Ovary (tissue), 7 donors: ENCODE measurements at regions not wholly inside any gene's neighbourhood (a gene's known extent, or its start where the extent isn't known, plus 50 kb on each side); places are given as distances from the start of the nearest gene placed in this dataset.
A peak's percentile ranks its signal among the peaks of the same experiment; 100 is the strongest.

Experiments
- DNase-seq, 5 donors: peaks; one replicate each; pipeline ENCODE4 v3.0.0-alpha.2; 2019 to 2020
- H3K27ac ChIP-seq, 2 donors: fragments of 200-600 bp; one replicate each; pipeline versions ENCODE4 v1.5.1 to v1.8.0; 2019 to 2022
- H3K27me3 ChIP-seq: fragments of 200-600 bp; one replicate; pipeline ENCODE4 v1.8.0; 2022
- H3K36me3 ChIP-seq: fragments of 200-600 bp; sonication (generic); one replicate; pipeline ENCODE4 v1.5.1; 2019
- H3K4me1 ChIP-seq: one replicate; pipeline ENCODE4 v1.8.1; 2013; ENCODE audit warnings: mild to moderate bottlenecking, moderate library complexity; ENCODE audit not compliant: insufficient read depth
- H3K4me3 ChIP-seq: fragments of 200-600 bp; sonication (generic); one replicate; pipeline ENCODE4 v1.5.1; 2017
- H3K9me3 ChIP-seq, 2 donors: fragments of 200-600 bp in 1 of 2; sonication (generic) in 1 of 2; one replicate each; pipeline versions ENCODE4 v1.5.1 to v1.8.1; 2013 to 2019; ENCODE audit warnings: mild to moderate bottlenecking in 1 of 2, moderate library complexity in 1 of 2
- CTCF ChIP-seq, 3 donors: fragments of 450-650 bp in 2 of 3; fragments of 200-600 bp in 1 of 3; IDR thresholded peaks; one replicate each; pipeline versions ENCODE4 v1.5.1 to v1.8.0; 2016 to 2022; ENCODE audit warnings: antibody characterized with exemption in 3 of 3, mild to moderate bottlenecking in 1 of 3
- EP300 ChIP-seq: sonication (generic); formaldehyde crosslinking; IDR thresholded peaks from one replicate; pipeline ENCODE4 v1.6.1; 2017; ENCODE audit warnings: antibody characterized with exemption
- POLR2A ChIP-seq: fragments of 450-650 bp; IDR thresholded peaks from one replicate; pipeline ENCODE4 v1.6.1; 2017; ENCODE audit warnings: antibody characterized with exemption, mild to moderate bottlenecking, moderate library complexity
- WGBS, 3 donors: extraction: QIAGEN DNeasy Blood & Tissue Kit in 1 of 3; methylation state at CpG; one replicate each; pipeline versions ENCODE4 v1.1.5 to v1.1.7; 2013 to 2017; 5-methylcytosine and 5-hydroxymethylcytosine counted together
- intact Hi-C, 4 donors: fragments of 100-400 bp; cut with DNase I; formaldehyde crosslinking; loops; one replicate each; pipeline versions ENCODE4 v1.11.0 to v1.15.1; 2022 to 2023
- donor health status: DM: no; HTN: no; CAD: no; lungs with moderate emphysema.
- donor health status: DM: no; HTN: no; CAD: no.
- donor health status: Bipolar disorder and iron deficiency.
- donor health status: DM: no; HTN: no; CAD: no.
- donor health status: DM: yes; HTN: yes; CAD: no.

GRCh38 chr3:29143151-29143550 lies 137.7 kb upstream of the RBMS3 start:
- WGBS, 3 donors = 93 to 96% (median 94%) methylated on average over 3 of the region's 3 CpGs
- no peaks in the 10 kb centered on the region for H3K36me3 ChIP-seq
- TF ChIP-seq CTCF (IDR thresholded peaks at IDR 0.05) (no peak), EP300 (no peak), POLR2A (no peak)
- H3K4me3 ChIP-seq = no peak overlapping the region
- intact Hi-C loops = no loop called here
- H3K27me3 ChIP-seq = no peaks in the 10 kb centered on the region
- no peak overlapping the region for H3K27ac ChIP-seq
- H3K4me1 ChIP-seq = peaks cover 6% of the 10 kb centered on the region
- no peaks in the 10 kb centered on the region for H3K9me3 ChIP-seq
- no peak for DNase-seq

- 35 to 50% (median 37%) methylated on average over 3 of the region's 3 CpGs for WGBS, 3 donors
- Histone ChIP-seq H3K27ac (no peak overlapping the region), H3K36me3 (no peaks in the 10 kb centered on the region), H3K27me3 (no peaks in the 10 kb centered on the region), H3K4me3 (no peak overlapping the region), H3K4me1 (peaks cover 6% of the 10 kb centered on the region), H3K9me3 (no peaks in the 10 kb centered on the region)
- TF ChIP-seq POLR2A (no peak), CTCF (IDR thresholded peaks at IDR 0.05) (no peak), EP300 (no peak)
- intact Hi-C loops = no loop called here
- DNase-seq = no peak
Measured at GRCh38 chr3:29144361-29144760, 136.5 kb upstream of the RBMS3 start.

GRCh38 chr3:29144807-29145206 lies 136.1 kb upstream of the RBMS3 start:
- intact Hi-C loops = no loop called here
- TF ChIP-seq EP300 (no peak), CTCF (IDR thresholded peaks at IDR 0.05) (no peak), POLR2A (no peak)
- H3K4me3 ChIP-seq = no peak overlapping the region
- H3K36me3 ChIP-seq = no peaks in the 10 kb centered on the region
- DNase-seq = peak in 4 of 5 donors; percentile 18 to 41 (median 25)
- peaks cover 6% of the 10 kb centered on the region for H3K4me1 ChIP-seq
- no peaks in the 10 kb centered on the region for H3K27me3 ChIP-seq
- H3K9me3 ChIP-seq = no peaks in the 10 kb centered on the region
- WGBS, 3 donors = 4 to 6% (median 5%) methylated on average over 4 of the region's 4 CpGs
- H3K27ac ChIP-seq = no peak overlapping the region

GRCh38 chr3:29145360-29145759 lies 135.5 kb upstream of the RBMS3 start:
- no peak overlapping the region for H3K4me3 ChIP-seq
- peaks cover 4% of the 10 kb centered on the region for H3K4me1 ChIP-seq
- H3K36me3 ChIP-seq = no peaks in the 10 kb centered on the region
- H3K9me3 ChIP-seq = no peaks in the 10 kb centered on the region
- intact Hi-C loops = no loop called here
- no peaks in the 10 kb centered on the region for H3K27me3 ChIP-seq
- H3K27ac ChIP-seq = no peak overlapping the region
- no peak for TF ChIP-seq POLR2A
- no peak for TF ChIP-seq EP300
- no peak for TF ChIP-seq CTCF (IDR thresholded peaks at IDR 0.05)
- no peak for DNase-seq
- 77 to 89% (median 88%) methylated on average over 1 of the region's 1 CpG for WGBS, 3 donors

- no peaks in the 10 kb centered on the region for H3K27me3 ChIP-seq
- H3K9me3 ChIP-seq = no peaks in the 10 kb centered on the region
- no peaks in the 10 kb centered on the region for H3K4me1 ChIP-seq
- DNase-seq = no peak
- 84 to 89% (median 89%) methylated on average over 2 of the region's 2 CpGs for WGBS, 3 donors
- TF ChIP-seq POLR2A (no peak), CTCF (IDR thresholded peaks at IDR 0.05) (no peak), EP300 (no peak)
- no peak overlapping the region for H3K27ac ChIP-seq
- no peaks in the 10 kb centered on the region for H3K36me3 ChIP-seq
- H3K4me3 ChIP-seq = no peak overlapping the region
- intact Hi-C loops = no loop called here
Measured at GRCh38 chr3:29152379-29152778, 128.5 kb upstream of the RBMS3 start.
